PC-9 (cell line): ENCODE measurements at regions not wholly inside any gene's neighbourhood (a gene's known extent, or its start where the extent isn't known, plus 50 kb on each side); places are given as distances from the start of the nearest gene placed in this dataset.

Experiments used
- CTCF ChIP-seq: fragments of 200-600 bp; sonication (generic); conservative IDR thresholded peaks from 2 replicates; pipeline ENCODE4 v1.6.1; 2017; ENCODE audit warnings: mixed run types, antibody characterized with exemption, mild to moderate bottlenecking, moderate library complexity
- EZH2 ChIP-seq: fragments of 200-600 bp; sonication (generic); IDR thresholded peaks from 2 replicates; pipeline ENCODE4 v1.8.0; 2017; ENCODE audit warnings: antibody characterized with exemption, low read depth

GRCh38 chr11:82288471-82288870 is 445.2 kb downstream of the FAM181B start:
- no peak for TF ChIP-seq CTCF
- no peak for TF ChIP-seq EZH2
